NCI-H1092 (cell line): ENCODE measurements at regions not wholly inside any gene's neighbourhood (a gene's known extent, or its start where the extent isn't known, plus 50 kb on each side); places are given as distances from the start of the nearest gene placed in this dataset.
"Not testable (repeated sequence)": the region's sequence is repeated elsewhere in the genome, so short reads cannot be mapped to it uniquely, and the experiment has no call there.

ENCODE experiments used
- DNase-seq: peaks from one replicate; lab custom pipeline; 2025; lab: John Stamatoyannopoulos, UW

- DNase-seq: no peak
Measured at GRCh38 chr16:86349338-86349900, 160.9 kb upstream of the FOXF1 start.

GRCh38 chr16:86350289-86350688 lies 160.0 kb upstream of the FOXF1 start:
- no peak for DNase-seq

GRCh38 chr16:86351041-86351784 lies 159.1 kb upstream of the FOXF1 start:
- DNase-seq: no peak

- DNase-seq: not testable (repeated sequence)
Measured at GRCh38 chr16:86351785-86352139, 158.6 kb upstream of the FOXF1 start.

- no peak for DNase-seq
Measured at GRCh38 chr16:86353148-86353547, 157.2 kb upstream of the FOXF1 start.

- DNase-seq: no peak
Measured at GRCh38 chr16:86353948-86354347, 156.4 kb upstream of the FOXF1 start.

- no peak for DNase-seq
Measured at GRCh38 chr16:86354641-86355513, 155.4 kb upstream of the FOXF1 start.

GRCh38 chr16:86355531-86355930 lies 154.8 kb upstream of the FOXF1 start:
- DNase-seq: no peak

- no peak for DNase-seq
Measured at GRCh38 chr16:86355951-86356350, 154.4 kb upstream of the FOXF1 start.

- no peak for DNase-seq
Measured at GRCh38 chr16:86356804-86357203, 153.5 kb upstream of the FOXF1 start.

GRCh38 chr16:86357303-86357702 lies 153.0 kb upstream of the FOXF1 start:
- no peak for DNase-seq

- no peak for DNase-seq
Measured at GRCh38 chr16:86357950-86358349, 152.4 kb upstream of the FOXF1 start.

- no peak for DNase-seq
Measured at GRCh38 chr16:86359571-86359970, 150.8 kb upstream of the FOXF1 start.

- DNase-seq: no peak
Measured at GRCh38 chr16:86362155-86362849, 148.0 kb upstream of the FOXF1 start.

- no peak for DNase-seq
Measured at GRCh38 chr16:86363057-86363490, 147.3 kb upstream of the FOXF1 start.

GRCh38 chr16:86363836-86364618 lies 146.3 kb upstream of the FOXF1 start:
- DNase-seq: no peak

- no peak for DNase-seq
Measured at GRCh38 chr16:86364653-86365380, 145.5 kb upstream of the FOXF1 start.

- no peak for DNase-seq
Measured at GRCh38 chr16:86365513-86366273, 144.6 kb upstream of the FOXF1 start.

GRCh38 chr16:86366481-86366880 lies 143.8 kb upstream of the FOXF1 start:
- DNase-seq: no peak
